ENCODE measurements at regions not wholly inside any gene's neighbourhood (a gene's known extent, or its start where the extent isn't known, plus 50 kb on each side); places are given as distances from the start of the nearest gene placed in this dataset.
"Not testable (repeated sequence)": the region's sequence is repeated elsewhere in the genome, so short reads cannot be mapped to it uniquely, and the experiment has no call there.

DNA sequence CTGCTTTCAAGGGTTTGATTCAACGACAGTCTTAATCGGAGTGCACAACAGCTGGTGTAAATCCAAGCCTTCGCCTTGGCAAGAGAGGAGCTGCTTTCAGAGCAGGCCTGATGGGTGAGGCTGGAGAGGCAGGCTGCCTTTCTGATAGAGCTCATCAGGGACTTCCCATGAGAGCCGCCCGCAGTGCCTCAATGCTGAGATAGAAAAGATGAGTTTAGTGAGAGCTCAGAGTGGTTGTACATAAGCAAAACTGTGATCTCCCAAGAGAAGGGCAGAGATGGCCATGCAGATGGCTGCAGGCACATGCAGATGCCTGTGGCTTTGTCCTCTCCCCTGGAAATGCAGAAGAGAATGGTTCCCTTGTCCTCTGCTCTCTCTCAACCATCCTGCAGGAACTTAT lies 122.1 kb downstream of the ARL4C start:
- H3K9me3 ChIP-seq (ENCODE audit: control insufficient read depth, insufficient read depth, low read depth, low read length) = no peaks in the 10 kb centered on the region
- H3K36me3 ChIP-seq (ENCODE audit: control insufficient read depth, insufficient read depth, low read length) = no peaks in the 10 kb centered on the region
- H3K4me1 ChIP-seq (ENCODE audit: control insufficient read depth, insufficient read depth, low read length) = peaks cover 21% of the 10 kb centered on the region
- no peak overlapping the region for H3K27ac ChIP-seq (ENCODE audit: low read depth, low read length)
- no peak overlapping the region for H3K4me3 ChIP-seq (ENCODE audit: low read depth, low read length)
- no peaks in the 10 kb centered on the region for H3K27me3 ChIP-seq (ENCODE audit: control insufficient read depth, insufficient read depth, low read length)
- no peak overlapping the region for H3K9ac ChIP-seq (ENCODE audit: low read length)

DNA sequence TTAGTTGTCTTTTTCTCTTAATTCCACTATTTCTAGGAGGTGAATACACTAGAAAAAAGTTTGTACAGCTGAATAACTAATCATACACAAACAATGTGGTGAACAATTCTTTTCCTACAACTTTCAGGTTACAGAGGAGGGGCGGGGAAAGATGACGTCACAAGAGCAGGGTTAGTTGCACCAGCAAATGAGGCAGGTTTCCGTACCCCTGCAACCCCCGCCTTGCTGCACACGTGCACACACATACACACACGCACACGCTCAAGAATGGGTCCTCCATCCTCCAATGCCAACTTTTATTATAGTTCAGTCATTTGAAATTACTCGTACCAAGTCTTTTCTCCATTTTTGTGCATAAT lies 122.8 kb downstream of the ARL4C start:
- no peaks in the 10 kb centered on the region for H3K36me3 ChIP-seq (ENCODE audit: control insufficient read depth, insufficient read depth, low read length)
- no peak overlapping the region for H3K9ac ChIP-seq (ENCODE audit: low read length)
- H3K4me3 ChIP-seq (ENCODE audit: low read depth, low read length) = no peak overlapping the region
- no peaks in the 10 kb centered on the region for H3K9me3 ChIP-seq (ENCODE audit: control insufficient read depth, insufficient read depth, low read depth, low read length)
- peaks cover 23% of the 10 kb centered on the region for H3K4me1 ChIP-seq (ENCODE audit: control insufficient read depth, insufficient read depth, low read length)
- H3K27me3 ChIP-seq (ENCODE audit: control insufficient read depth, insufficient read depth, low read length) = no peaks in the 10 kb centered on the region
- no peak overlapping the region for H3K27ac ChIP-seq (ENCODE audit: low read depth, low read length)

DNA sequence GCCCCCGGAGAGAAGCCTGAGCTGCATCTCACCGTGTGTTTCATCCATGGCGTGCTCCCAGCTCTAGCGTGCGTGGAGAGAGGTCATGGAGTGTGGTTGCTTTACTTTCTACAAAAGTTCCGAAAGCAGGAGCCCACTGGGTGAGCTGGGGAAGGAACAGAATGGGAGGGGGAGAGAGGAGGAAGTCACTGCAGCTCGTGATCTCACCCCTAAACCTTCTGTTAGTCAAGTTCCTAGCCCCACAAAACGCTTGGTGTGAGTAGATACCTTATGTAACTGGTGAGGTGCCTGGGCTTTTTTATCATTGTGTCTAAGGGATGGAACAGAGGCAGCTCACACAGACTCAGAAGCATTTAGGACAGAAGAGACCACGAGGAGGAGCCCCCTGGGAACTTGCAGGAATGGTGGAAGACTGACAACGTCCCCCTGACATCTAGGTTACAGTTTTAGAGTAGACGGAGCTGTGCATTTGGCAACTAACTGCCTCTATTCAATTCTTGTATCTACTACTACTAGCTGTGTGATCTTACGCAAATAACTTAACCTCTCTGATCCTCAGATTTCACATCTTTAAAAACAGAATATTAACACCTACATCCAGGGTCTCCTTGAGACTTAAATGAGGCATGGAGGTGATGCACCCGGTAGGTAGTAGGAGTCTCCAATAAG lies 123.3 kb downstream of the ARL4C start:
- H3K9ac ChIP-seq (ENCODE audit: low read length) = no peak overlapping the region
- H3K4me3 ChIP-seq (ENCODE audit: low read depth, low read length) = no peak overlapping the region
- no peaks in the 10 kb centered on the region for H3K36me3 ChIP-seq (ENCODE audit: control insufficient read depth, insufficient read depth, low read length)
- no peaks in the 10 kb centered on the region for H3K27me3 ChIP-seq (ENCODE audit: control insufficient read depth, insufficient read depth, low read length)
- H3K4me1 ChIP-seq (ENCODE audit: control insufficient read depth, insufficient read depth, low read length) = peaks cover 28% of the 10 kb centered on the region
- H3K27ac ChIP-seq (ENCODE audit: low read depth, low read length) = no peak overlapping the region
- no peaks in the 10 kb centered on the region for H3K9me3 ChIP-seq (ENCODE audit: control insufficient read depth, insufficient read depth, low read depth, low read length)

DNA sequence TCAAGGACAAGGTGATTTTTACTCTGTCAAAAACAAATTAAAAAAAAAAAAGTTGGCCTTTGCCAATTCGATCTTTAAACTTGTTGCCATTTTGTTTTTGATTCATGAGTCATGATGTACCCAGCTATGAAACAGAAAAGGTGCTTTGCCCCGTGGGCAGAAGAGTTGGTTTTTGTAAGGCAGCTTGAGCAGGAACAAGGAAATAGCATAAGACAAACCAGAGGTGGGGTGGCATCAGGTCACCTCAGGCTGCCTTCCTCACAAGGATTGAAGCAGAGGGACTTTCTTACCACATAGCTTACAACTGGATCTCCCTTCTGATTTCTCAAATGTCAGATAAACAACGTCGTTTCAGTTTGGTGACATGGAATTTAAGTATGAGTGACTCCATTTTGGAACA lies 123.8 kb downstream of the ARL4C start:
- no peaks in the 10 kb centered on the region for H3K9me3 ChIP-seq (ENCODE audit: control insufficient read depth, insufficient read depth, low read depth, low read length)
- H3K27ac ChIP-seq (ENCODE audit: low read depth, low read length) = no peak overlapping the region
- H3K36me3 ChIP-seq (ENCODE audit: control insufficient read depth, insufficient read depth, low read length) = no peaks in the 10 kb centered on the region
- H3K4me1 ChIP-seq (ENCODE audit: control insufficient read depth, insufficient read depth, low read length) = peaks cover 30% of the 10 kb centered on the region
- H3K9ac ChIP-seq (ENCODE audit: low read length) = no peak overlapping the region
- no peaks in the 10 kb centered on the region for H3K27me3 ChIP-seq (ENCODE audit: control insufficient read depth, insufficient read depth, low read length)
- H3K4me3 ChIP-seq (ENCODE audit: low read depth, low read length) = no peak overlapping the region

DNA sequence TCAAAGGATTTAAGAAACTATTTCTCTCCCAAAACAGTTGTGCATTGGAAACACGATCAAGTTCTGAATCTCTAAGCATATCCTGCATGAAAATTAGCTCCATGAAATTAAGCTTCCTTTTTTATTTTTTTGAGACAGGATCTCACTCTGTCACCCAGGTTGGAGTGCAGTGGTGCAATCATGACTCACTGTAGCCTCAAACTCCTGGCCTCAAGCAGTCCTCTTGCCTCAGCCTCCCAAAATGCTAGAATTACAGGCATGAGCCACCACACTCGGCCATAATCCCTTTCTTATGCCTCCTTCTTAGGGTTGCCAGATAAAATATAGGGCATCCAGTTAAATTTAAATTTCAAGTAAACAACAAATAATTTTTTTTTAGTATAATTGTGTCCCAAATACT lies 124.4 kb downstream of the ARL4C start:
- Histone ChIP-seq H3K27ac (ENCODE audit: low read depth, low read length) (no peak overlapping the region), H3K4me3 (ENCODE audit: low read depth, low read length) (no peak overlapping the region), H3K27me3 (ENCODE audit: control insufficient read depth, insufficient read depth, low read length) (no peaks in the 10 kb centered on the region), H3K9me3 (ENCODE audit: control insufficient read depth, insufficient read depth, low read depth, low read length) (no peaks in the 10 kb centered on the region), H3K36me3 (ENCODE audit: control insufficient read depth, insufficient read depth, low read length) (no peaks in the 10 kb centered on the region), H3K9ac (ENCODE audit: low read length) (no peak overlapping the region), H3K4me1 (ENCODE audit: control insufficient read depth, insufficient read depth, low read length) (peaks cover 28% of the 10 kb centered on the region; the same call in 1 of the 2 replicates)

DNA sequence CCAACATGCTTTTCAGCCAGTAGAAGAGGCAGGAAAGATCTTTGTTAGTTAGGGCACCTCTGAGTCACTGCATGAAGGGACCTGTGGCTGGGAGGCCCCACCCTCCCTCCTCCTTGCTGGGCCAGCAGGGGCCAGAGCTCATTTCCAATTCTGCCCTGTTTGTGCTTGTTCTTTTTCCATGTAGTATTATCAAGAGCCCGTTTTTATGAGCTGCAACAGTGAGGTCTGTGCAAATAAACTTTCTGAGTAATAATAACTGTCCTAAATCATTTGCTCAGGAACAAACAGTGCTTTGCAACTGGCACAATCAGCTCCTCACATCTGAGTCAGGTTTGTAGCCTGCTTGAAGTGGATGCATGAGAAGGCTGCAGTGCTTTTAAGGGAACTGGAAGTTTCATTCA lies 128.0 kb downstream of the ARL4C start:
- no peaks in the 10 kb centered on the region for H3K27me3 ChIP-seq (ENCODE audit: control insufficient read depth, insufficient read depth, low read length)
- H3K27ac ChIP-seq (ENCODE audit: low read depth, low read length) = no peak overlapping the region
- no peak overlapping the region for H3K4me3 ChIP-seq (ENCODE audit: low read depth, low read length)
- no peak overlapping the region for H3K9ac ChIP-seq (ENCODE audit: low read length)
- peaks cover 36% of the 10 kb centered on the region for H3K4me1 ChIP-seq (ENCODE audit: control insufficient read depth, insufficient read depth, low read length)
- no peaks in the 10 kb centered on the region for H3K36me3 ChIP-seq (ENCODE audit: control insufficient read depth, insufficient read depth, low read length)
- no peaks in the 10 kb centered on the region for H3K9me3 ChIP-seq (ENCODE audit: control insufficient read depth, insufficient read depth, low read depth, low read length)

DNA sequence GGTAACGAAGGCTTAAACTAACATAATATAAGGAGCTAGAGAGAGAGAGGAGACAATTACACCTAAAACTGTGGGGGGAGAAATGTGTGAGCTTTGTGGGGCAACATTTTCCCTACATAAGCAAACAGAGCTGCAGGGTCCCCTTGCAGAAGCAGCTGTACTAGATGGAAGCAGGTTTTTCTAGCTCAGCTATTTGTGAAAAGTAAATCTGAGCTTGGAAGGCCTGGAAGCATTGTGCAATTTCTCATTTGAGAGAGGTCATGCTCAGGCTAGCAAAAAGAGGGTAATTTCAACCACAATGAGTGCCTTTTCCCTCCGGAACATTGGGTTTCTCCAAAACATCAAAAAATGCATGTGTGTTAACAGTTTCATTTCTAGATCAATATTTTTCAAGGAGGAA lies 130.0 kb downstream of the ARL4C start:
- H3K9me3 ChIP-seq (ENCODE audit: control insufficient read depth, insufficient read depth, low read depth, low read length) = no peaks in the 10 kb centered on the region
- H3K4me3 ChIP-seq (ENCODE audit: low read depth, low read length) = no peak overlapping the region
- H3K27me3 ChIP-seq (ENCODE audit: control insufficient read depth, insufficient read depth, low read length) = no peaks in the 10 kb centered on the region
- no peak overlapping the region for H3K27ac ChIP-seq (ENCODE audit: low read depth, low read length)
- H3K36me3 ChIP-seq (ENCODE audit: control insufficient read depth, insufficient read depth, low read length) = no peaks in the 10 kb centered on the region
- H3K9ac ChIP-seq (ENCODE audit: low read length) = no peak overlapping the region
- H3K4me1 ChIP-seq (ENCODE audit: control insufficient read depth, insufficient read depth, low read length) = peaks cover 41% of the 10 kb centered on the region

DNA sequence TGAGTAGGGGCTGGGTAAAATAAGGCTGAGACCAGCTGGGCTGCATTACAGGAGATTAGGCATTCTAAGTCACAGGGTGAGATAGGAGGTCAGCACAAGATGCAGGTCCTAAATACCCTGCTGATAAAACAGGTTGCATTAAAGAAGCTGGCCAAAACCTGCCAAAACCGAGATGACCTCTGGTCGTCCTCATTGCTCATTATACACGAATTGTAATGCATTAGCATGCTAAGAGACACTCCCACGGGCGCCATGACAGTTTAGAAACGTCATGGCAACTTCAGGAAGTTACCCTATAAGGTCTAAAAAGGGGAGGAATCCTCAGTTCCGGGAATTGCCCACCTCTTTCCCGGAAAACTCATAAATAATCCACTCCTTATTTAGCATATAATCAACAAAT lies 132.2 kb downstream of the ARL4C start:
- Histone ChIP-seq H3K36me3 (ENCODE audit: control insufficient read depth, insufficient read depth, low read length) (no peaks in the 10 kb centered on the region), H3K9me3 (ENCODE audit: control insufficient read depth, insufficient read depth, low read depth, low read length) (no peaks in the 10 kb centered on the region), H3K4me3 (ENCODE audit: low read depth, low read length) (no peak overlapping the region), H3K27ac (ENCODE audit: low read depth, low read length) (peak overlapping the region; percentile 81; the same call in 1 of the 2 replicates), H3K4me1 (ENCODE audit: control insufficient read depth, insufficient read depth, low read length) (peaks cover 41% of the 10 kb centered on the region), H3K9ac (ENCODE audit: low read length) (peak overlapping the region; percentile 60), H3K27me3 (ENCODE audit: control insufficient read depth, insufficient read depth, low read length) (no peaks in the 10 kb centered on the region)

DNA sequence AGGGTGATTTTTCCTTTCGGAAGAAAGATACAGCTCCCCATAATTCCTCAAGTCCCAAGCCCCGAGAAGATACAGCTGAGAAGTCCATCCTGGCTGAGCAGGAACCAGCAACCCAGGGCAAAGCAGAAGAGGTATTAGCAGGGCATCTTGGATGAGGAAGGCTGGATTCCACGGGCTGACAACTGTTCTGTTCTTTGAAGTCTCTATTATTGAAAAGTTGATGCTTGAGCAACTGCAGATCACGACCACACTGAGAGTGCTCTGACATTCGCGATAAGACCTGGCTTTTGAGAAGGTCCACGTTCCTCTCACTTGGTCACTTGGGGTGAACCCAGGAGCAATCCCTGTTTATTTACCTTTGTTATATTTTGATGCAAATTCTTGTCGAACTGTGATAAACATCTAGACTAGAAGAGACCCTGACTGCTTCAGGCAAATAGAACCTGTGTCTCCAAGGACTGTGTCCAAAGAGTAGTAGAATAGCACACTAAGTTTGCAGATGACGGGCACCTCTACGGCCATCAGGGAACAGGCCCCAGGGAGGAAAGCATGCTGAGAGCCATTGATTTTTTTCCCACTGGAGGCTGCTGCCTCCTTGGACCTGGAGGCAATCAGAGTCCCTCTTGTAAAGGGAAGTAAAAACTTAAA lies 133.1 kb downstream of the ARL4C start:
- H3K9ac ChIP-seq (ENCODE audit: low read length) = peak overlapping the region; percentile 60
- peak overlapping the region; percentile 81; the same call in 1 of the 2 replicates for H3K27ac ChIP-seq (ENCODE audit: low read depth, low read length)
- H3K36me3 ChIP-seq (ENCODE audit: control insufficient read depth, insufficient read depth, low read length) = no peaks in the 10 kb centered on the region
- peak overlapping the region; percentile 17; the same call in 1 of the 2 replicates for H3K4me3 ChIP-seq (ENCODE audit: low read depth, low read length)
- H3K4me1 ChIP-seq (ENCODE audit: control insufficient read depth, insufficient read depth, low read length) = peaks cover 35% of the 10 kb centered on the region
- H3K9me3 ChIP-seq (ENCODE audit: control insufficient read depth, insufficient read depth, low read depth, low read length) = no peaks in the 10 kb centered on the region
- H3K27me3 ChIP-seq (ENCODE audit: control insufficient read depth, insufficient read depth, low read length) = no peaks in the 10 kb centered on the region

DNA sequence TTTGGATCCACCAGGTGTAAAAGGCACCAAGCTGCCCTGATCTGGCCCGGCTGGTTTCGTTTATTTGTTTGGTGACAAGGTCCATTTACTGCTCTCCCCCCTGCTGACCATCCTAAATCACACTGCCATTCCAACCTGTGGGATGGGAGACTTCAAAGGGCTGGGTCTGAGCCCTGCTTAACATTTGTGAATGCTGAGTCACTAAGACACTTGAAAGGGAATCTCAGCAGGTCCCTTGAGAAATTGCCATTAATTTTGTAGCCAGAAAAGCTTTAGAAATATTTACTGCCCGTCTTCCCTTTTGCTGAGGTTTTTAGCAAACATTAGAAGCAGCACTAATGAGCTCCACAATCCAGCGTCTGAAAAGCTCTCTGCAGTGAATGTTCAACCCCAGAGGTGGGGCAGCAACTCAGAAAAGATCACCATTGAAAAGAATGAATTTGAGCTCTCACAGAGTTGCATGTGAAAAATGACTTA lies 133.8 kb downstream of the ARL4C start:
- no peaks in the 10 kb centered on the region for H3K27me3 ChIP-seq (ENCODE audit: control insufficient read depth, insufficient read depth, low read length)
- H3K4me3 ChIP-seq (ENCODE audit: low read depth, low read length) = peak overlapping the region; percentile 17; the same call in 1 of the 2 replicates
- H3K9me3 ChIP-seq (ENCODE audit: control insufficient read depth, insufficient read depth, low read depth, low read length) = 0 out of 2 replicates have a peak, but pooled peaks cover 2% of the 10 kb centered on the region
- H3K36me3 ChIP-seq (ENCODE audit: control insufficient read depth, insufficient read depth, low read length) = no peaks in the 10 kb centered on the region
- H3K9ac ChIP-seq (ENCODE audit: low read length) = peak overlapping the region; percentile 60
- peaks cover 28% of the 10 kb centered on the region for H3K4me1 ChIP-seq (ENCODE audit: control insufficient read depth, insufficient read depth, low read length)
- H3K27ac ChIP-seq (ENCODE audit: low read depth, low read length) = peak overlapping the region; percentile 81; the same call in 1 of the 2 replicates

DNA sequence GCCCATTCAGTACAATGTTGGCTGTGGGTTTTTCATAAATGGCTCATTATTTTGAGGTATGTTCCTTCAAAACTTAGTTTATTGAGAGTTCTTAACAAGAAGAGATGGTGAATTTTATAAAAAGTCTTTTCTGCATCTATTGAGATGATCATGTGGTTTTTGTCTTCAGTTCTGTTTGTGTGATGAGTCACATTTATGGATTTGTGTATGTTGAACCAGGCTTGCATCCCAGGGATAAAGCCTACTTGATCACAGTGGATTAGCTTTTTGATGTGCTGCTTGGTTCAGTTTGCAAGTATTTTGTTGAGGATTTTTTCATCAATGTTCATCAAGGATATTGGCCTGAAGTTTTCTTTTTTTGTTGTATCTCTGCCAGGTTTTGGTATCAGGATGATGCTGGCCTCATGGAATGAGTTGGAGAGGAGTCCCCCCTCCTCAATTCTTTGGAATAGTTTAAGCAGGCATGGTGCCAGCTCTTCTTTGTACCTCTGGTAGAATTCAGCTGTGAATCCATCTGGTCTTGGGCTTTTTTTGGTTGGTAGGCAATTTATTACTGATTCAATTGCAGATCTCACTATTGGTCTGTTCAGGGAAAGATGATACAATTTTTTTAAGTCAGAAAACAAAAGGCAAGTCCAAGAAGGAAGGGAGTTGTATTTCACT lies 136.4 kb downstream of the ARL4C start:
- H3K4me3 ChIP-seq (ENCODE audit: low read depth, low read length); H3K9me3 ChIP-seq (ENCODE audit: control insufficient read depth, insufficient read depth, low read depth, low read length); H3K9ac ChIP-seq (ENCODE audit: low read length); H3K36me3 ChIP-seq (ENCODE audit: control insufficient read depth, insufficient read depth, low read length); H3K27me3 ChIP-seq (ENCODE audit: control insufficient read depth, insufficient read depth, low read length); H3K27ac ChIP-seq (ENCODE audit: low read depth, low read length): not testable (repeated sequence)
- peaks cover 29% of the 10 kb centered on the region for H3K4me1 ChIP-seq (ENCODE audit: control insufficient read depth, insufficient read depth, low read length)

All from HUES6 (cell line).